ENCODE measurements at regions not wholly inside any gene's neighbourhood (a gene's known extent, or its start where the extent isn't known, plus 50 kb on each side); places are given as distances from the start of the nearest gene placed in this dataset.
"Not testable (repeated sequence)": the region's sequence is repeated elsewhere in the genome, so short reads cannot be mapped to it uniquely, and the experiment has no call there.

GRCh38 chr13:24615911-24616472 lies 64.2 kb upstream of the ATP12A start:
- DNase-seq (no peak), ATAC-seq (ENCODE audit: poor library complexity) (no peak)
- intact Hi-C loops (cut with DNase I): no loop called here

GRCh38 chr13:24616514-24616913 lies 63.7 kb upstream of the ATP12A start:
- no peak for DNase-seq
- no peak for ATAC-seq (ENCODE audit: poor library complexity)
- intact Hi-C loops (cut with DNase I): no loop called here

GRCh38 chr13:24617256-24618010 lies 62.8 kb upstream of the ATP12A start:
- no peak for ATAC-seq (ENCODE audit: poor library complexity)
- intact Hi-C loops (cut with DNase I): no loop called here
- DNase-seq: no peak

- intact Hi-C loops (cut with DNase I): no loop called here
Measured at GRCh38 chr13:24618011-24618955, 61.9 kb upstream of the ATP12A start.

GRCh38 chr13:24619282-24619681 lies 60.9 kb upstream of the ATP12A start:
- ATAC-seq (ENCODE audit: poor library complexity): no peak

More at GRCh38 chr13:24618011-24618955, 61.9 kb upstream of the ATP12A start:
- ATAC-seq (ENCODE audit: poor library complexity) (no peak), DNase-seq (no peak)

GRCh38 chr13:24622481-24623148 lies 57.6 kb upstream of the ATP12A start:
- DNase-seq; ATAC-seq (ENCODE audit: poor library complexity); intact Hi-C loops (cut with DNase I): not testable (repeated sequence)

More at GRCh38 chr13:24619282-24619681, 60.9 kb upstream of the ATP12A start:
- no peak for DNase-seq
- intact Hi-C loops (cut with DNase I): no loop called here

- no peak for DNase-seq
- ATAC-seq (ENCODE audit: poor library complexity): no peak
- intact Hi-C loops (cut with DNase I): no loop called here
Measured at GRCh38 chr13:24623149-24623665, 57.0 kb upstream of the ATP12A start.

- ATAC-seq (ENCODE audit: poor library complexity) (no peak), DNase-seq (no peak)
- intact Hi-C loops (cut with DNase I): no loop called here
Measured at GRCh38 chr13:24624363-24624762, 55.8 kb upstream of the ATP12A start.

- ATAC-seq (ENCODE audit: poor library complexity) (peak; percentile 12), DNase-seq (no peak)
- intact Hi-C loops (cut with DNase I): no loop called here
Measured at GRCh38 chr13:24624801-24625231, 55.4 kb upstream of the ATP12A start.

- ATAC-seq (ENCODE audit: poor library complexity): no peak
- intact Hi-C loops (cut with DNase I): no loop called here
- DNase-seq: no peak
Measured at GRCh38 chr13:24625331-24625731, 54.9 kb upstream of the ATP12A start.

GRCh38 chr13:24625870-24626849 lies 54.0 kb upstream of the ATP12A start:
- no peak for ATAC-seq (ENCODE audit: poor library complexity)
- DNase-seq: no peak
- intact Hi-C loops (cut with DNase I): no loop called here

GRCh38 chr13:24627090-24627714 lies 53.0 kb upstream of the ATP12A start:
- ATAC-seq (ENCODE audit: poor library complexity) (peak; percentile 59), DNase-seq (no peak)
- intact Hi-C loops (cut with DNase I): no loop called here

- ATAC-seq (ENCODE audit: poor library complexity) (no peak), DNase-seq (no peak)
- intact Hi-C loops (cut with DNase I): no loop called here
Measured at GRCh38 chr13:24627946-24628345, 52.3 kb upstream of the ATP12A start.

GRCh38 chr13:24629320-24629719 lies 50.9 kb upstream of the ATP12A start:
- intact Hi-C loops (cut with DNase I): no loop called here
- ATAC-seq (ENCODE audit: poor library complexity): no peak
- DNase-seq: no peak

- no peak for DNase-seq
- no peak for ATAC-seq (ENCODE audit: poor library complexity)
- intact Hi-C loops (cut with DNase I): no loop called here
Measured at GRCh38 chr13:24630121-24630520, 50.1 kb upstream of the ATP12A start.

Measured in Right ventricle myocardium superior (tissue), 1 donor.